HEK293T (cell line): ENCODE measurements at regions not wholly inside any gene's neighbourhood (a gene's known extent, or its start where the extent isn't known, plus 50 kb on each side); places are given as distances from the start of the nearest gene placed in this dataset.

ENCODE experiments used
- BHLHE40 ChIP-seq: fragments of 450-650 bp; IDR thresholded peaks from 2 replicates; pipeline ENCODE4 v1.6.1; 2016; ENCODE audit warnings: mild to moderate bottlenecking, moderate library complexity, borderline replicate concordance
- CTBP1 ChIP-seq: fragments of 450-650 bp; IDR thresholded peaks from 2 replicates; pipeline ENCODE4 v1.6.1; 2016; ENCODE audit warnings: borderline replicate concordance
- ELF4 ChIP-seq: fragments of 450-650 bp; IDR thresholded peaks from 2 replicates; pipeline ENCODE4 v1.6.1; 2017; ENCODE audit warnings: antibody characterized with exemption
- FOXA1 ChIP-seq: fragments of 450-650 bp; IDR thresholded peaks from 2 replicates; pipeline ENCODE4 v1.6.1; 2016; ENCODE audit warnings: mild to moderate bottlenecking
- FOXK2 ChIP-seq: fragments of 450-650 bp; IDR thresholded peaks from 2 replicates; pipeline ENCODE4 v1.6.1; 2016; ENCODE audit warnings: mild to moderate bottlenecking
- FOXM1 ChIP-seq: fragments of 450-650 bp; IDR thresholded peaks from 2 replicates; pipeline ENCODE4 v1.6.1; 2017; ENCODE audit warnings: mild to moderate bottlenecking, borderline replicate concordance
- L3MBTL2 ChIP-seq: fragments of 450-650 bp; conservative IDR thresholded peaks from 2 replicates; pipeline ENCODE4 v1.6.1; 2016; ENCODE audit warnings: mild to moderate bottlenecking
- LEF1 ChIP-seq: fragments of 450-650 bp; IDR thresholded peaks from 2 replicates; pipeline ENCODE4 v1.6.1; 2017; ENCODE audit warnings: mild to moderate bottlenecking, borderline replicate concordance
- NFRKB ChIP-seq: fragments of 450-650 bp; IDR thresholded peaks from 2 replicates; pipeline ENCODE4 v1.6.1; 2016; ENCODE audit warnings: mild to moderate bottlenecking, moderate library complexity
- PKNOX1 ChIP-seq: fragments of 450-650 bp; IDR thresholded peaks from 2 replicates; pipeline ENCODE4 v1.6.1; 2016
- SP1 ChIP-seq: fragments of 450-650 bp; IDR thresholded peaks from 2 replicates; pipeline ENCODE4 v1.6.1; 2017
- SUZ12 ChIP-seq: fragments of 450-650 bp; IDR thresholded peaks from 2 replicates; pipeline ENCODE4 v1.6.1; 2016; ENCODE audit warnings: mild to moderate bottlenecking
- TARDBP ChIP-seq: fragments of 450-650 bp; IDR thresholded peaks from 2 replicates; pipeline ENCODE4 v1.6.1; 2016
- ZNF384 ChIP-seq: fragments of 450-650 bp; IDR thresholded peaks from 2 replicates; pipeline ENCODE4 v1.6.1; 2016

GRCh38 chr3:194203482-194204041 is 67.6 kb downstream of the HES1 start:
- TF ChIP-seq FOXA1 (no peak), SP1 (no peak), FOXM1 (no peak), BHLHE40 (no peak), FOXK2 (no peak), ZNF384 (no peak), ELF4 (no peak), CTBP1 (no peak), TARDBP (no peak), SUZ12 (no peak), L3MBTL2 (no peak), NFRKB (no peak), PKNOX1 (no peak), LEF1 (no peak)
